GM11168 (cell line): ENCODE measurements at regions not wholly inside any gene's neighbourhood (a gene's known extent, or its start where the extent isn't known, plus 50 kb on each side); places are given as distances from the start of the nearest gene placed in this dataset.

Experiments
- in situ Hi-C: fragments of 300-500 bp; cut with MboI; formaldehyde crosslinking; loops from one replicate; pipeline ENCODE4 v1.12.0; 2022; ENCODE audit warnings: low sequenced_read_pairs; ENCODE audit not compliant: unreplicated experiment

GRCh38 chr4:36692586-36692985 lies 411.2 kb downstream of the DTHD1 start:
- in situ Hi-C loops, result no loop called here

GRCh38 chr4:36702245-36702644 lies 420.8 kb downstream of the DTHD1 start:
- in situ Hi-C loops, result no loop called here

- in situ Hi-C loops, result no loop called here
Measured at GRCh38 chr4:36704289-36704688, 422.9 kb downstream of the DTHD1 start.

- in situ Hi-C loops, result no loop called here
Measured at GRCh38 chr4:36709991-36710390, 428.6 kb downstream of the DTHD1 start.

- in situ Hi-C loops, result no loop called here
Measured at GRCh38 chr4:36712013-36712412, 430.6 kb downstream of the DTHD1 start.

GRCh38 chr4:36716874-36717273 lies 435.5 kb downstream of the DTHD1 start:
- in situ Hi-C loops, result no loop called here

- in situ Hi-C loops, result no loop called here
Measured at GRCh38 chr4:36719425-36719824, 438.0 kb downstream of the DTHD1 start.

GRCh38 chr4:36722986-36723385 lies 441.6 kb downstream of the DTHD1 start:
- in situ Hi-C loops, result no loop called here

- in situ Hi-C loops, result no loop called here
Measured at GRCh38 chr4:36734334-36734733, 452.9 kb downstream of the DTHD1 start.

- in situ Hi-C loops, result no loop called here
Measured at GRCh38 chr4:36737691-36738090, 456.3 kb downstream of the DTHD1 start.

- in situ Hi-C loops, result no loop called here
Measured at GRCh38 chr4:36740796-36741310, 459.4 kb downstream of the DTHD1 start.

GRCh38 chr4:36747277-36748129 lies 466.1 kb downstream of the DTHD1 start:
- in situ Hi-C loops, result no loop called here

- in situ Hi-C loops, result no loop called here
Measured at GRCh38 chr4:36753048-36753447, 471.6 kb downstream of the DTHD1 start.

- in situ Hi-C loops, result no loop called here
Measured at GRCh38 chr4:36757580-36758311, 476.3 kb downstream of the DTHD1 start.

GRCh38 chr4:36758312-36759178 lies 477.1 kb downstream of the DTHD1 start:
- in situ Hi-C loops, result no loop called here

GRCh38 chr4:36761607-36762006 lies 480.2 kb downstream of the DTHD1 start:
- in situ Hi-C loops, result no loop called here

- in situ Hi-C loops, result no loop called here
Measured at GRCh38 chr4:36763814-36764213, 480.7 kb upstream of the NWD2 start.

- in situ Hi-C loops, result no loop called here
Measured at GRCh38 chr4:36767596-36767995, 476.9 kb upstream of the NWD2 start.

- in situ Hi-C loops, result no loop called here
Measured at GRCh38 chr4:36771411-36772153, 473.0 kb upstream of the NWD2 start.

GRCh38 chr4:36772154-36772516 lies 472.4 kb upstream of the NWD2 start:
- in situ Hi-C loops, result no loop called here
